Lower lobe of right lung (tissue), 2 donors: ENCODE measurements at regions not wholly inside any gene's neighbourhood (a gene's known extent, or its start where the extent isn't known, plus 50 kb on each side); places are given as distances from the start of the nearest gene placed in this dataset.
A peak's percentile ranks its signal among the peaks of the same experiment; 100 is the strongest.

ENCODE experiments used
- ATAC-seq, 2 donors: fragments of 200-7000 bp; cut with Tn5 transposase; one replicate each; pipeline ENCODE4 v1.9.1; 2020 to 2022; ENCODE audit warnings: mild to moderate bottlenecking in 2 of 2, moderate library complexity in 2 of 2
- DNase-seq: peaks from one replicate; pipeline ENCODE4 v3.0.0-alpha.2; 2020
- H3K27ac ChIP-seq: fragments of 200-600 bp; one replicate; pipeline ENCODE4 v1.8.0; 2022
- H3K27me3 ChIP-seq: fragments of 200-600 bp; one replicate; pipeline ENCODE4 v1.8.0; 2022; ENCODE audit warnings: low read depth
- H3K36me3 ChIP-seq: fragments of 200-600 bp; one replicate; pipeline ENCODE4 v1.8.0; 2022; ENCODE audit warnings: mild to moderate bottlenecking
- H3K4me1 ChIP-seq: fragments of 200-600 bp; one replicate; pipeline ENCODE4 v1.8.0; 2022
- H3K4me3 ChIP-seq: fragments of 200-600 bp; one replicate; pipeline ENCODE4 v1.8.0; 2022; ENCODE audit warnings: mild to moderate bottlenecking
- H3K9me3 ChIP-seq: fragments of 200-600 bp; one replicate; pipeline ENCODE4 v1.8.0; 2022
- intact Hi-C: fragments of 100-400 bp; cut with DNase I; formaldehyde crosslinking; loops from one replicate; pipeline ENCODE4 v1.11.0; 2022
- TF ChIP-seq, protein P1 (sequence below): fragments of 200-600 bp; IDR thresholded peaks from one replicate; pipeline ENCODE4 v1.8.0; 2022; ENCODE audit warnings: antibody characterized with exemption, mild to moderate bottlenecking
- donor health status: DM: no; HTN: yes; CAD: no; lungs with severe emphysema.

DNA sequence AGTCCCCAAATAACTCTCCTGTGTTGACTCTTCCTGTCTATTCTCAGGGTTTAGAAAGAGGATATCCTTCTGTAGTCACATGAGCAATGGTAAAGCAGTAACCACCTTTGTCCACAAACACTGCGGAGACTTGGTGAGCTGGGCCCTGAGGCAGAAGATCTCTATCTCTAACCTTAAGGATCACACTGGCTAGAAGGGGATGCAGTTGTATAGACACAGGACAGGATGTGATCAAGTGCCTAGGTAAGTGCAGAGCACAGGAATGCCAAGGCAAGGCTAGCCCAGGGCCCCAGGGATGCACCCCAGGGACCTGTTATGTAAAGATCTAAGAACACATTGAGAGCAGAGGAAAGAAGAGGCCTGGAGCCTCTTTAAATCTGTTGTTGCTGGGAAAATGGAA, 610.5 kb downstream of the IRX1 start:
- no peaks in the 10 kb centered on the region for H3K27me3 ChIP-seq
- intact Hi-C loops: no loop called here
- no peaks in the 10 kb centered on the region for H3K9me3 ChIP-seq
- H3K27ac ChIP-seq: peak overlapping the region; percentile 56
- no peak for ATAC-seq
- TF ChIP-seq, protein P1, sequence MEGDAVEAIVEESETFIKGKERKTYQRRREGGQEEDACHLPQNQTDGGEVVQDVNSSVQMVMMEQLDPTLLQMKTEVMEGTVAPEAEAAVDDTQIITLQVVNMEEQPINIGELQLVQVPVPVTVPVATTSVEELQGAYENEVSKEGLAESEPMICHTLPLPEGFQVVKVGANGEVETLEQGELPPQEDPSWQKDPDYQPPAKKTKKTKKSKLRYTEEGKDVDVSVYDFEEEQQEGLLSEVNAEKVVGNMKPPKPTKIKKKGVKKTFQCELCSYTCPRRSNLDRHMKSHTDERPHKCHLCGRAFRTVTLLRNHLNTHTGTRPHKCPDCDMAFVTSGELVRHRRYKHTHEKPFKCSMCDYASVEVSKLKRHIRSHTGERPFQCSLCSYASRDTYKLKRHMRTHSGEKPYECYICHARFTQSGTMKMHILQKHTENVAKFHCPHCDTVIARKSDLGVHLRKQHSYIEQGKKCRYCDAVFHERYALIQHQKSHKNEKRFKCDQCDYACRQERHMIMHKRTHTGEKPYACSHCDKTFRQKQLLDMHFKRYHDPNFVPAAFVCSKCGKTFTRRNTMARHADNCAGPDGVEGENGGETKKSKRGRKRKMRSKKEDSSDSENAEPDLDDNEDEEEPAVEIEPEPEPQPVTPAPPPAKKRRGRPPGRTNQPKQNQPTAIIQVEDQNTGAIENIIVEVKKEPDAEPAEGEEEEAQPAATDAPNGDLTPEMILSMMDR: no peak
- no peaks in the 10 kb centered on the region for H3K36me3 ChIP-seq
- H3K4me1 ChIP-seq: no peaks in the 10 kb centered on the region
- H3K4me3 ChIP-seq: no peak overlapping the region
- no peak for DNase-seq

DNA sequence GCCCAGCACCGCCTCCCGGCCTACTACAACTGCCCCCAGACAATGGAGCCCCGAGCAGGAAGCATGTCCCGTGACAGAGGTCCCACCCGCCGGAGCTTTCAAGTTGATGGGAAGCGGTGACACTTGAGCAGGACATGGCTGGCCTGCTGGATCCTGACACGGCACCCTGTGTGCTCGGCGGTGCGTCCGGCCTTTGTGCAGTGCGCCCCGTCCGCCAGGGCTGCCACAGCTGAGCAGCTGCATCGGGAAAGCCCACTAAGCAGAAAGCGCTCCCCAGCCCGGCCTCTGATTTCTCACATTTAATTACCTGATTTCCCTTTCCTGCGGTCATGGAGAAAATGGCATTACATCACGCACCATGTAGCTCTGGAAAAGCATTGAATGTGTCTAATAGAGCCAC, 611.9 kb downstream of the IRX1 start:
- intact Hi-C loops: no loop called here
- ATAC-seq: no peak
- Histone ChIP-seq H3K27ac (no peak overlapping the region), H3K36me3 (no peaks in the 10 kb centered on the region), H3K9me3 (no peaks in the 10 kb centered on the region), H3K27me3 (no peaks in the 10 kb centered on the region), H3K4me1 (no peaks in the 10 kb centered on the region), H3K4me3 (no peak overlapping the region)
- no peak for DNase-seq
- TF ChIP-seq, protein P1: no peak

DNA sequence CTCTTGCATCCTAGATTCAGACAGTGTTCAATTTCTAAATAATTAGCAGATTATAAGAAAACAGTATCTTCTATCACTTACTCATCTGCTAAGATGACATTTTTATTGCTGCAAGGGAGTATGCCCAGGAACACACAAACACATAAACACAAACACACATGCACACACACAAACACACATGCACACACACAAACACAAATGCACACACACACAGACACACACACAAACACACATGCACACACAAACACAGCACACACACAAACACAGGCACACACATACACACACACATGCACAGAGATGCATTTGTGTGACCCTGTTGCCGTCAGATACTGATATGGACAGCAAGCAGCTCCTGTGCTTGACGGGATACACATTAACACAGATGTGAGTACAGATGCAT, 612.9 kb downstream of the IRX1 start:
- no peak overlapping the region for H3K4me3 ChIP-seq
- H3K36me3 ChIP-seq: no peaks in the 10 kb centered on the region
- TF ChIP-seq, protein P1: no peak
- ATAC-seq (no peak), DNase-seq (no peak)
- H3K27ac ChIP-seq: no peak overlapping the region
- intact Hi-C loops: no loop called here
- no peaks in the 10 kb centered on the region for H3K9me3 ChIP-seq
- H3K4me1 ChIP-seq: no peaks in the 10 kb centered on the region
- no peaks in the 10 kb centered on the region for H3K27me3 ChIP-seq

DNA sequence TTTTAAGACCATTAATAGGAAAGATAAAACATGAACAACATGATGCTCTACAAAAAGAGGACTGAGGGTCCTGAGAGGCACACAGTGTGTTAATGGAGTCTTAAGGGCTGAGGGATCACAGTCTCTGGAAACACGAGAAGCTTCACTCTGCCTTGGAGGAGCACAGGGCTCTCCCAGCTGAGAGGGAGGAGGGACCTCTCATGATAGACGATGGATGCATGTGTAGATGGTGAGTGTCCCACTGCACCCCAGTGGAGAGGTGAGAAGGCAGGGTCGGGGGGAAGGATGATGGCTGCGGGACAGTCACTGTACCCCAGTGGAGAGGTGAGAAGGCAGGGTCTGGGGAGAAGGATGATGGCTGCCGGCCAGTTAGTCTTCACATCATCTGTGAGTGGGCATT, 613.4 kb downstream of the IRX1 start:
- H3K4me1 ChIP-seq: no peaks in the 10 kb centered on the region
- DNase-seq: no peak
- H3K27me3 ChIP-seq: no peaks in the 10 kb centered on the region
- intact Hi-C loops: no loop called here
- H3K27ac ChIP-seq: no peak overlapping the region
- H3K36me3 ChIP-seq: no peaks in the 10 kb centered on the region
- H3K9me3 ChIP-seq: no peaks in the 10 kb centered on the region
- TF ChIP-seq, protein P1: no peak
- H3K4me3 ChIP-seq: no peak overlapping the region
- no peak for ATAC-seq

DNA sequence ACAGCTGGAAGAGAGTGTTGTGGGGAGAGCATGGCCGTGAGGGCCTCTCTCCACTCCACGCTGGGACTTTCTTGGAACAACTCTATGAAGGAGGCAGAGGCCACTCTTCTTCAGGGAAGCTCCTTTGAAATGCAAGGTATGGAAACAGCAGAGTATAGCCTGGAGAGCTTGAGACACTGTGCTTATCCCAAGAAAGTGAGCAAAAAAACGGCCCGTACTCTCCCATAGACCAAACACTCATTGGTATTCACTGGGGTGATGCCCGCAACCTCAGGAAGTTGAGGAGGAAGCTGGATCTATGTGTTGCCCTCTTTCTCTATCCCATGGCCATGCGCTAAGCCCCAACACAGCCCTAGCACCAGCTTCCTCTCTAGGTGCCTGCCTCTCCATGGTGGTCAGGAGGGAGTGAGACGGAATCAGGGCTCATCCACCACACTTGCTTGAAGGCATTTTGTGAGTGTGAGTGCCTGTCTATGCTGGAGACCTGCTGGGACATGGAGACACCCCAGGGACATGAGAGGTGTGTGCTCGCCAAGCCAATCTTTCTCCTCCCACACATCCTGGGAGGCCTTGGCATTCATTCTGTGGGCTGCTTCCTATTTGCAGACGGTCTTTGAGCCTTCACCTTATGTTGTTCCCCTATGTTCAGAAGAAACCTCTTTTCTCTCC, 616.6 kb downstream of the IRX1 start:
- H3K27me3 ChIP-seq: no peaks in the 10 kb centered on the region
- no peaks in the 10 kb centered on the region for H3K36me3 ChIP-seq
- H3K27ac ChIP-seq: no peak overlapping the region
- no peak overlapping the region for H3K4me3 ChIP-seq
- no peak for DNase-seq
- H3K9me3 ChIP-seq: no peaks in the 10 kb centered on the region
- TF ChIP-seq, protein P1: no peak
- intact Hi-C loops: no loop called here
- no peak for ATAC-seq
- no peaks in the 10 kb centered on the region for H3K4me1 ChIP-seq
